HCT116 (cell line): ENCODE measurements at regions not wholly inside any gene's neighbourhood (a gene's known extent, or its start where the extent isn't known, plus 50 kb on each side); places are given as distances from the start of the nearest gene placed in this dataset.

Experiments used
- ATAC-seq: fragments of 200-7000 bp; cut with Tn5 transposase; 2 replicates; pipeline ENCODE4 v1.9.1; 2020; ENCODE audit warnings: mild to moderate bottlenecking, moderate library complexity
- BruUV-seq: library from RNA; stranded (reverse); fragments of 400-500 nt; replicated peaks from 2 replicates; lab custom pipeline; 2021; lab: Mats Ljungman, UMichigan
- CTCF ChIA-PET: fragments of 300-600 bp; sonication (Branson Sonifier 250); formaldehyde crosslinking; loops from one replicate; lab custom pipeline; 2021; ENCODE audit warnings: antibody characterized with exemption; lab: Charles Lee
- POLR2A ChIA-PET: fragments of 300-600, 350-600 bp; sonication (Branson Sonifier 250); formaldehyde crosslinking; loops from one replicate; lab custom pipeline; 2021; ENCODE audit warnings: antibody characterized with exemption; lab: Charles Lee
- RAD21 ChIA-PET, 2 experiments: fragments of 300-600 bp; sonication (Branson Sonifier 250); formaldehyde crosslinking; loops; one replicate each; lab custom pipeline; 2023; ENCODE audit warnings: low total read pairs in 2 of 2; ENCODE audit not compliant: uncharacterized antibody in 2 of 2, unreplicated experiment in 2 of 2, low non-redundant PET in 1 of 2; lab: Charles Lee
- DNase-seq: peaks from one replicate; pipeline ENCODE4 v3.0.0-alpha.2; 2010; ENCODE audit warnings: low read depth, low spot score
- H2AFZ ChIP-seq: fragments of 200-600 bp; shearing (Covaris generic), sonication (generic); 2 replicates; pipeline ENCODE4 v1.6.1; 2017; ENCODE audit warnings: low read depth, mixed run types, mixed read lengths, antibody characterized with exemption, low read length; ENCODE audit not compliant: poor library complexity, severe bottlenecking
- H3K27ac ChIP-seq: 2 replicates; pipeline ENCODE4 v1.5.1; 2012; ENCODE audit warnings: low read depth, low read length
- H3K27me3 ChIP-seq: fragments of 200-600 bp; sonication (generic); 2 replicates; pipeline ENCODE4 v1.6.1; 2016; ENCODE audit warnings: mixed run types, low read length, mixed read lengths; ENCODE audit not compliant: insufficient read depth
- H3K36me3 ChIP-seq, 2 experiments: fragments of 200-500 bp in 1 of 2; fragments of 200-600 bp in 1 of 2; sonication (Bioruptor generic) in 1 of 2; sonication (generic) in 1 of 2; 2 replicates each; pipeline versions ENCODE4 v1.5.1 to v1.6.1; 2014 to 2016; ENCODE audit warnings: low read length in 2 of 2, inconsistent platforms in 1 of 2, mixed read lengths in 1 of 2, mixed run types in 1 of 2; ENCODE audit not compliant: insufficient read depth in 2 of 2, control insufficient read depth in 1 of 2
- H3K4me1 ChIP-seq, 2 experiments: fragments of 200-600 bp in 1 of 2; sonication (generic) in 1 of 2; 2 replicates each; pipeline versions ENCODE4 v1.5.1 to v1.6.1; 2012 to 2017; ENCODE audit warnings: low read length in 2 of 2, inconsistent platforms in 1 of 2, mild to moderate bottlenecking in 1 of 2, mixed read lengths in 1 of 2, mixed run types in 1 of 2, moderate library complexity in 1 of 2; ENCODE audit not compliant: insufficient read depth in 2 of 2, control insufficient read depth in 1 of 2
- H3K4me2 ChIP-seq: fragments of 200-600 bp; sonication (generic); 2 replicates; pipeline ENCODE4 v1.6.1; 2017; ENCODE audit warnings: mixed run types, low read length, mixed read lengths
- H3K4me3 ChIP-seq, 2 experiments: fragments of 200-600 bp in 1 of 2; sonication (generic) in 1 of 2; replicated peaks in 1 of 2; 2 replicates each; pipeline ENCODE4 v1.5.1; 2011 to 2016; ENCODE audit warnings: low read length in 2 of 2, control low read depth in 1 of 2, low read depth in 1 of 2, mild to moderate bottlenecking in 1 of 2, mixed read lengths in 1 of 2, mixed run types in 1 of 2
- H3K79me2 ChIP-seq: fragments of 200-600 bp; sonication (generic); 2 replicates; pipeline ENCODE4 v1.6.1; 2017; ENCODE audit warnings: mild to moderate bottlenecking, mixed run types, low read length, moderate library complexity, mixed read lengths; ENCODE audit not compliant: insufficient read depth
- H3K9ac ChIP-seq: fragments of 200-600 bp; sonication (generic); 2 replicates; pipeline ENCODE4 v1.6.1; 2016; ENCODE audit warnings: low read length, mixed read lengths
- H3K9me2 ChIP-seq: fragments of 200-600 bp; sonication (generic), shearing (Covaris generic); 2 replicates; pipeline ENCODE4 v1.6.1; 2017; ENCODE audit warnings: mixed run types, mild to moderate bottlenecking, moderate library complexity; ENCODE audit not compliant: insufficient read depth
- H3K9me3 ChIP-seq, 2 experiments: fragments of 200-500 bp in 1 of 2; fragments of 200-600 bp in 1 of 2; sonication (Bioruptor generic) in 1 of 2; sonication (generic) in 1 of 2; 2 replicates each; pipeline ENCODE4 v1.6.1; 2014 to 2017; ENCODE audit warnings: low read length in 2 of 2, mixed read lengths in 2 of 2, inconsistent platforms in 1 of 2, low read depth in 1 of 2, mild to moderate bottlenecking in 1 of 2, mixed run types in 1 of 2, moderate library complexity in 1 of 2; ENCODE audit not compliant: control insufficient read depth in 1 of 2, insufficient read depth in 1 of 2
- H4K20me1 ChIP-seq: fragments of 200-600 bp; sonication (generic), shearing (Covaris generic); 2 replicates; pipeline ENCODE4 v1.6.1; 2017; ENCODE audit warnings: mixed run types, mild to moderate bottlenecking, moderate library complexity; ENCODE audit not compliant: insufficient read depth
- ATF3 ChIP-seq: IDR thresholded peaks from 2 replicates; pipeline ENCODE4 v1.6.1; 2012
- CBX3 ChIP-seq: IDR thresholded peaks from 2 replicates; pipeline ENCODE4 v1.6.1; 2012; ENCODE audit warnings: low read depth
- CEBPB ChIP-seq: IDR thresholded peaks from 2 replicates; pipeline ENCODE4 v1.6.1; 2012; ENCODE audit warnings: low read depth
- EGR1 ChIP-seq: IDR thresholded peaks from 2 replicates; pipeline ENCODE4 v1.6.1; 2012; ENCODE audit warnings: low read depth
- ELF1 ChIP-seq: IDR thresholded peaks from 2 replicates; pipeline ENCODE4 v1.6.1; 2012; ENCODE audit warnings: low read depth, borderline replicate concordance
- EZH2 ChIP-seq: fragments of 200-600 bp; sonication (generic); IDR thresholded peaks from 2 replicates; pipeline ENCODE4 v1.6.1; 2017; ENCODE audit warnings: antibody characterized with exemption, mixed run types
- EZH2phosphoT487 ChIP-seq: fragments of 200-600 bp; IDR thresholded peaks from 2 replicates; pipeline ENCODE4 v1.6.1; 2018; ENCODE audit warnings: antibody characterized with exemption, borderline replicate concordance
- FOSL1 ChIP-seq: IDR thresholded peaks from 2 replicates; pipeline ENCODE4 v1.6.1; 2012; ENCODE audit warnings: low read depth
- JUND ChIP-seq: IDR thresholded peaks from 2 replicates; pipeline ENCODE4 v1.6.1; 2012
- POLR2A ChIP-seq: IDR thresholded peaks from 2 replicates; pipeline ENCODE4 v1.7.0; 2011; ENCODE audit warnings: borderline replicate concordance; ENCODE audit not compliant: insufficient read depth, insufficient read length; ENCODE audit errors: extremely low read depth
- POLR2AphosphoS5 ChIP-seq: IDR thresholded peaks from 2 replicates; pipeline ENCODE4 v1.6.1; 2011; ENCODE audit warnings: mild to moderate bottlenecking, low read depth, low read length, moderate library complexity
- RAD21 ChIP-seq: IDR thresholded peaks from 2 replicates; pipeline ENCODE4 v1.6.1; 2012; ENCODE audit warnings: low read depth, mild to moderate bottlenecking
- SIN3A ChIP-seq: IDR thresholded peaks from 2 replicates; pipeline ENCODE4 v1.6.1; 2012; ENCODE audit warnings: low read depth
- SP1 ChIP-seq: IDR thresholded peaks from 2 replicates; pipeline ENCODE4 v1.6.1; 2012; ENCODE audit warnings: low read depth
- SRF ChIP-seq: IDR thresholded peaks from 2 replicates; pipeline ENCODE4 v1.6.1; 2012; ENCODE audit warnings: low read depth
- TCF7L2 ChIP-seq: IDR thresholded peaks from 2 replicates; pipeline ENCODE4 v1.7.0; 2011; ENCODE audit warnings: borderline replicate concordance, inconsistent platforms; ENCODE audit not compliant: insufficient read depth, insufficient read length; ENCODE audit errors: extremely low read depth
- YY1 ChIP-seq: IDR thresholded peaks from 2 replicates; pipeline ENCODE4 v1.6.1; 2011; ENCODE audit warnings: low read length, low read depth, moderate library complexity, mild to moderate bottlenecking; ENCODE audit not compliant: insufficient replicate concordance; ENCODE audit errors: extremely low read depth
- ZBTB33 ChIP-seq: IDR thresholded peaks from 2 replicates; pipeline ENCODE4 v1.6.1; 2011; ENCODE audit warnings: mild to moderate bottlenecking, low read length, moderate library complexity; ENCODE audit not compliant: insufficient replicate concordance; ENCODE audit errors: extremely low read depth
- ZNF274 ChIP-seq: fragments of 200-500 bp; sonication (Bioruptor generic); IDR thresholded peaks from 2 replicates; pipeline ENCODE4 v1.6.1; 2014; ENCODE audit warnings: mild to moderate bottlenecking, low read depth, low read length, inconsistent platforms
- intact Hi-C: fragments of 100-400 bp; cut with micrococcal nuclease; formaldehyde crosslinking; loops from 2 replicates; pipeline ENCODE4 v1.10.0; 2022

- ChIA-PET CTCF (no interaction called here), RAD21 (no interaction called here), POLR2A (no interaction called here)
- Histone ChIP-seq H3K27me3 (no peaks in the 10 kb centered on the region), H3K9ac (no peak overlapping the region), H3K79me2 (no peaks in the 10 kb centered on the region), H3K27ac (no peak overlapping the region), H3K4me1 (peaks cover 23 to 40% of the 10 kb centered on the region in 2 experiments), H3K36me3 (no peaks in the 10 kb centered on the region), H4K20me1 (no peaks in the 10 kb centered on the region), H2AFZ (no peak overlapping the region), H3K4me2 (peak overlapping the region; percentile 39), H3K9me3 (no peaks in the 10 kb centered on the region), H3K9me2 (no peaks in the 10 kb centered on the region), H3K4me3 (no peak overlapping the region)
- DNase-seq (no peak), ATAC-seq (peak; percentile 57)
- intact Hi-C loops = loop anchor here (10.0 kb wide), 1 partner anchor 332 kb away; the partner anchor contains the start of gene MAMLD1
- TF ChIP-seq TCF7L2 = no peak
- no peak for TF ChIP-seq RAD21
- no peak for TF ChIP-seq POLR2AphosphoS5
- TF ChIP-seq SRF = no peak
- TF ChIP-seq ZNF274 = no peak
- TF ChIP-seq JUND = no peak
- no TSS peak for BruUV-seq
Observed at GRCh38 chrX:150032742-150033141, 94.5 kb upstream of the EOLA2 start.

- no peaks in the 10 kb centered on the region for H3K27me3 ChIP-seq
- no peaks in the 10 kb centered on the region for H4K20me1 ChIP-seq
- no TSS peak for BruUV-seq
- RAD21 ChIA-PET = no interaction called here
- no peaks in the 10 kb centered on the region for H3K36me3 ChIP-seq
- H2AFZ ChIP-seq = no peak overlapping the region
- no peaks in the 10 kb centered on the region for H3K9me2 ChIP-seq
- H3K4me3 ChIP-seq = no peak overlapping the region
- no peaks in the 10 kb centered on the region for H3K9me3 ChIP-seq
- H3K79me2 ChIP-seq = no peaks in the 10 kb centered on the region
- POLR2A ChIA-PET = no interaction called here
- intact Hi-C loops = loop anchor here (10.0 kb wide), 1 partner anchor 330 kb away; the partner anchor contains the start of gene MAMLD1
- H3K9ac ChIP-seq = no peak overlapping the region
- ATAC-seq = no peak
- no peak overlapping the region; the same call in 1 of the 2 replicates for H3K27ac ChIP-seq
- CTCF ChIA-PET = no interaction called here
- 0 out of 2 replicates have a peak overlapping the region, but pooled peaks have one; percentile 58 for H3K4me2 ChIP-seq
- no peak for DNase-seq
- TF ChIP-seq EZH2phosphoT487 = no peak
- no peak for TF ChIP-seq RAD21
- no peak for TF ChIP-seq CEBPB
- no peak for TF ChIP-seq EZH2
- TF ChIP-seq FOSL1 = no peak
- TF ChIP-seq CBX3 = no peak
- TF ChIP-seq POLR2A = no peak
- TF ChIP-seq SRF = no peak
- TF ChIP-seq ATF3 = no peak
- TF ChIP-seq JUND = no peak
- no peak for TF ChIP-seq YY1
- TF ChIP-seq EGR1 = no peak
- no peak for TF ChIP-seq SIN3A
- no peak for TF ChIP-seq ZBTB33
- TF ChIP-seq SP1 = no peak
- TF ChIP-seq TCF7L2 = no peak
- no peak for TF ChIP-seq ELF1
- peaks cover 36 to 59% of the 10 kb centered on the region in 2 experiments for H3K4me1 ChIP-seq
Observed at GRCh38 chrX:150034788-150035187, 96.5 kb upstream of the EOLA2 start.
